GM12873 (cell line): ENCODE measurements at regions not wholly inside any gene's neighbourhood (a gene's known extent, or its start where the extent isn't known, plus 50 kb on each side); places are given as distances from the start of the nearest gene placed in this dataset.

Source experiments
- TF ChIP-seq, protein P1 (sequence below): IDR thresholded peaks from 2 replicates; pipeline ENCODE4 v1.5.1; 2012; ENCODE audit warnings: low read depth, mild to moderate bottlenecking, moderate library complexity, low read length, control low read depth; ENCODE audit not compliant: insufficient read depth; ENCODE audit errors: missing control alignments

DNA sequence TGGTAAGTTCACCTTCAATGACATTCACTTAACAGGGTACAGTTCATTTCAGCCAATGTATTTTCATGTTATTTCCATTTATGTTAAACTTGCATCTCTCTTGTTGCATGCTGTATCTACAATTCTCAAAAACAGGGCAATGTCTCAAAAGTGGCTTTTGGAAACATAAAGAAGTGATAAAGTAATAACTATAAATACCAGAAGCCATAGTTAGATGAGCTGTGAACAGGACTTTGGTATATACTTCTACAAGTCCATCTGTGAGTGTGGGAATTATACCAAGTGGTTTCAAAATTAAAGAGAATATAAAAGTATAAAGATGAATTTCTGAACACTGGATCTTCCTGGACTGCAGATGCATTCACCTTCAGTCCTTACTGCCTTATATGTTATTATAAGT is 585.4 kb upstream of the PBX1 start:
- TF ChIP-seq, protein P1, sequence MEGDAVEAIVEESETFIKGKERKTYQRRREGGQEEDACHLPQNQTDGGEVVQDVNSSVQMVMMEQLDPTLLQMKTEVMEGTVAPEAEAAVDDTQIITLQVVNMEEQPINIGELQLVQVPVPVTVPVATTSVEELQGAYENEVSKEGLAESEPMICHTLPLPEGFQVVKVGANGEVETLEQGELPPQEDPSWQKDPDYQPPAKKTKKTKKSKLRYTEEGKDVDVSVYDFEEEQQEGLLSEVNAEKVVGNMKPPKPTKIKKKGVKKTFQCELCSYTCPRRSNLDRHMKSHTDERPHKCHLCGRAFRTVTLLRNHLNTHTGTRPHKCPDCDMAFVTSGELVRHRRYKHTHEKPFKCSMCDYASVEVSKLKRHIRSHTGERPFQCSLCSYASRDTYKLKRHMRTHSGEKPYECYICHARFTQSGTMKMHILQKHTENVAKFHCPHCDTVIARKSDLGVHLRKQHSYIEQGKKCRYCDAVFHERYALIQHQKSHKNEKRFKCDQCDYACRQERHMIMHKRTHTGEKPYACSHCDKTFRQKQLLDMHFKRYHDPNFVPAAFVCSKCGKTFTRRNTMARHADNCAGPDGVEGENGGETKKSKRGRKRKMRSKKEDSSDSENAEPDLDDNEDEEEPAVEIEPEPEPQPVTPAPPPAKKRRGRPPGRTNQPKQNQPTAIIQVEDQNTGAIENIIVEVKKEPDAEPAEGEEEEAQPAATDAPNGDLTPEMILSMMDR: no peak

DNA sequence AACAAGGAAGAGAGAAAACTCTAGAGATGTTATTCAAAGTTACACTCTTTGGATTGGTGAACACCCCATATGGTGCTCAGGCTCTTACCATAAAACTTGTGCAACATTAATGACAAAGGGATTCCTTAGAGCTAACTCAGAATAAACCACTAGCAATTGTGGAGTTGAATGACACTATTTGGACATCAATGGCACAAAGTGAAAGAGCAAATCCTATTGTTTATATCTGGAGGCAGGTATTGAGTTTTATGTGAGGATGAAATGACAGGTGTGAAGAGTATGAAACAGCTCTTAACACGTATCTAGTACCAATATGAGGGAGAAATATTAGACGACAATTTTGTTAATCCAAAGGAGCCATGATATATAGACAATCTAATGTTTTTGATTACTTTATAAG is 584.9 kb upstream of the PBX1 start:
- TF ChIP-seq, protein P1: no peak

DNA sequence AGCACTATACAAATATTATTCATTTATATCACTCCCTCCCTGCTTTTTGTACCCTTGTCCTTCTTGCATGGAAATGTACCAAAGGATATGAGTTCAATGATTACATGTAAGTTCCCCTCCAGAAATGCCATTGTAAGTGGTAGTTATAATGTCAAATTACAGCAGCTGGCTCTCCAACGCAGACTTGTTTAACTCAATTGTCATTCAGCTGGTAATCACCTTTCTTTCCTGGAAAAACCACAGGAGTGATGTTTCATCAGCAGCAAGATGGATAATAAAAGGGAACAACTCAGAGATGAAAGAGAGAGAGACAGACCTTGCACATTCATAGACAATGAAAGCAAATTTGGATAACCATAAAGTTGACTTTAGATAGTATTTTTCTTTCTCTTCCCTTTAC is 578.6 kb upstream of the PBX1 start:
- TF ChIP-seq, protein P1: no peak

DNA sequence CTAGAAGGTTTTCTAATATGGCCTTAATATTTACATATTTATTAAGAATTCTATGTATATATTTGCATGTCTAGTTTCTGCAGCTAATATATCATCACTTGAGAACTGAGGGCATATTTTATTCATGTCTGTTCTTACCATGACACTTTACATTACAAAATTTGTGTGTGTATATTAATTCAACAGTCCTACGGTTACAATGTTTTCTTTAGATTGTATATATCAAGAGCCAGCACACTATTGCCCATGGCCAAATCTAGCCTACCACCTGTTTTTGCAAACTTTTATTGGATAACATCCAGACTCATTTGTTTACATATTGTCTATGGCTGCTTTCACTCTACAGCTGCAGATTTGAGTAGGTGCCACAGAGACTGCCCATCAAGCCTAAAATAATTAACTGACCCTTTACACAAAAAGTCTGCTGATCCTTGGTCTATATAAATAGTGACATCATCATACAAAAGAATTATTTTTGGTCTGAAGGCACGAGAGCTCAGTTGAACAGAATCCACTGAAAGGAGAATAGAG is 577.4 kb upstream of the PBX1 start:
- TF ChIP-seq, protein P1: no peak

DNA sequence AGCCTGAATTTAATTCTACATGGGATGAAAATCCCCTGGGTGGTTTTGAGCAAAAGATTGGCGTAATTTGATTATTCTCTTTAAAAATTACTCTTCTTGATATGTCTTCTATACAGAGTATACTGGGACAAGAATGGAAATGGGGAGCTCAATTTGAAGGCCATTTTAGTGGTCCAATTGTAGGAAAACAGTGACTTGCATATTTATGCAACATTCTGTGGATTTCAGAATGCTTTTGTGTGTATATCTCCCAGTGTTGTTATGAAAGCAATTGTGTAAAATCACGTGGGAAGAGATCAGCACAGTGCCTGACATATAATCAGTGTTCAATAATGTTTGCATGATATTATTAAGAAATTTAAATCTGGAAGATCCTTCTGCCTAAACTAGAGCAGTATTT is 575.9 kb upstream of the PBX1 start:
- TF ChIP-seq, protein P1: no peak

DNA sequence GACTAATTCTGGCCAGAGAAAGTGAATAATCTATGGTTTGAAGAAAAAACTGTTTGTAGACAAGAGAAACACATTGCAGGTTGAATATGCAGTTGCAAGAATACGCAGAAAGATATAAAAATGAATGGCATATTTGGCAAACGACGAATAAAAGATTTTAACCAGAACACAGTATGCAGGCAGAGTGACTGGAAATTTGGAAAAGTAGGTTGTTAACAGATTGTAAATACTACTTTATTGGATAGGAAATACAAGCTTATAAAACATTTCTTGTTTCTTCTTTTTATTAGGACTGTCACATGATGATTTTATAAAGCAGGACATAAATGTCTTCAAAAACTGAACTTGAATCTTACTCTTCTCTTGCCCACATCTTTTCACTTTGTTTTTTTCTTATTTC is 573.3 kb upstream of the PBX1 start:
- TF ChIP-seq, protein P1: no peak

DNA sequence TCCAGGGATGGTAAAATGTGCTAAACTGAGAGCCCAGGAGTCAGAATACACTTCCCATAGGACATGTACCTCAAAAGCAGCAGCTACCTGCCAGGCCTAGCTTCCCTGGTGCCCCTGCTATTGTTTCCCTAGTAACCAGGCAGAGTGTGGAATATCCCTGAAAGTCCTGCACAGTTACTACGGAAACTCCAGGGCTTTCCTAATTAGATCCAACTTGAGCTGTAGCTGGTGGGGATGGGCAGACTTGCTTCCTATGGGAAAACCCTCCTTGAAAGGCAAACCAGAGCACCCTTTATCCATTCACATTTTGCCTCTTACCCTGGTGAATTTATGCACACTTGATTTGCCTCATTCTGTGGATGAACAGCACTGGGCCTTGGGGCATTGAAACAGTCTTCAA is 559.9 kb upstream of the PBX1 start:
- TF ChIP-seq, protein P1: no peak
